K562 (cell line): ENCODE measurements at regions not wholly inside any gene's neighbourhood (a gene's known extent, or its start where the extent isn't known, plus 50 kb on each side); places are given as distances from the start of the nearest gene placed in this dataset.

Experiments used
- ATAC-seq: fragments of 200-7000 bp; cut with Tn5 transposase; 3 replicates; pipeline ENCODE4 v1.9.1; 2020; ENCODE audit warnings: moderate library complexity
- BruUV-seq: library from RNA; stranded (reverse); fragments of 400-500 nt; replicated peaks from 2 replicates; lab custom pipeline; 2021; lab: Mats Ljungman, UMichigan
- CTCF ChIA-PET: fragments of 300-600 bp; formaldehyde crosslinking; extraction: SDS; loops from one replicate; lab custom pipeline; 2021; ENCODE audit warnings: low intra/inter-chr PET ratio; lab: Yijun Ruan, JAX
- POLR2A ChIA-PET: fragments of 300-600, 350-650 bp; sonication (Branson Sonifier 250); formaldehyde crosslinking; extraction: SDS; loops from one replicate; lab custom pipeline; 2021; ENCODE audit warnings: antibody characterized with exemption, inconsistent platforms; lab: Yijun Ruan, JAX
- DNase-seq, 4 experiments: peaks; one replicate each; pipeline versions ENCODE4 v3.0.0 to v3.0.0-alpha.2; 2011 to 2018; ENCODE audit warnings: low spot score in 3 of 4, mixed read lengths in 3 of 4; ENCODE audit errors: extremely low read depth in 1 of 4
- FAIRE-seq: peaks from 2 replicates; lab custom pipeline; 2011; peaks lifted over from hg19 to GRCh38; lab: Jason Lieb, UNC
- H2AFZ ChIP-seq: 2 replicates; pipeline ENCODE4 v1.6.0; 2011; ENCODE audit warnings: low read depth, low read length, control low read depth, inconsistent platforms
- H3K27ac ChIP-seq: fragments of 200-600 bp; 3 replicates; pipeline ENCODE4 v1.8.0; 2011; ENCODE audit warnings: low read depth, mild to moderate bottlenecking, control low read depth, inconsistent platforms, low read length, moderate library complexity, mixed read lengths; ENCODE audit errors: extremely low read depth
- H3K27me3 ChIP-seq, 2 experiments: fragments of 300-600 bp in 1 of 2; 2 replicates in 1 of 2; 3 replicates in 1 of 2; pipeline versions ENCODE4 v1.6.0 to v1.8.0; 2011; ENCODE audit warnings: inconsistent platforms in 2 of 2, low read length in 2 of 2, mild to moderate bottlenecking in 1 of 2, mixed read lengths in 1 of 2, moderate library complexity in 1 of 2; ENCODE audit not compliant: control insufficient read depth in 2 of 2, insufficient read depth in 2 of 2
- H3K36me3 ChIP-seq: fragments of 300-600 bp; 3 replicates; pipeline ENCODE4 v1.8.0; 2011; ENCODE audit warnings: mild to moderate bottlenecking, low read length, inconsistent platforms; ENCODE audit not compliant: control insufficient read depth, insufficient read depth
- H3K4me1 ChIP-seq, 2 experiments: fragments of 200-600 bp in 1 of 2; replicated peaks in 1 of 2; 2 replicates in 1 of 2; 3 replicates in 1 of 2; pipeline versions ENCODE4 v1.5.1 to v1.8.0; 2011; ENCODE audit warnings: inconsistent platforms in 2 of 2, low read length in 2 of 2, mild to moderate bottlenecking in 1 of 2, mixed read lengths in 1 of 2, moderate library complexity in 1 of 2; ENCODE audit not compliant: control insufficient read depth in 2 of 2, insufficient read depth in 2 of 2
- H3K4me2 ChIP-seq: 2 replicates; pipeline ENCODE4 v1.6.1; 2011; ENCODE audit warnings: low read length, control low read depth, inconsistent platforms, mixed read lengths; ENCODE audit not compliant: insufficient read depth
- H3K4me3 ChIP-seq: fragments of 200-600 bp; sonication (generic), shearing (Covaris generic); 2 replicates; pipeline ENCODE4 v1.5.1; 2016; ENCODE audit warnings: control low read depth, inconsistent platforms
- H3K79me2 ChIP-seq: fragments of 200-600 bp; 3 replicates; pipeline ENCODE4 v1.8.0; 2011; ENCODE audit warnings: low read length, inconsistent platforms; ENCODE audit not compliant: control insufficient read depth, insufficient read depth
- H3K9ac ChIP-seq, 2 experiments: 2 replicates each; pipeline versions ENCODE4 v1.6.0 to v1.6.1; 2011; ENCODE audit warnings: low read depth in 2 of 2, low read length in 2 of 2, control low read depth in 1 of 2, inconsistent platforms in 1 of 2, mild to moderate bottlenecking in 1 of 2, mixed read lengths in 1 of 2; ENCODE audit not compliant: insufficient read depth in 1 of 2
- H3K9me1 ChIP-seq: one replicate; pipeline ENCODE4 v1.6.0; 2011; ENCODE audit warnings: inconsistent platforms, mild to moderate bottlenecking, low read length, moderate library complexity; ENCODE audit not compliant: control insufficient read depth, insufficient read depth
- H3K9me3 ChIP-seq: replicated peaks from 2 replicates; pipeline ENCODE4 v1.5.1; 2011; ENCODE audit warnings: low read depth, low read length, inconsistent platforms; ENCODE audit not compliant: control insufficient read depth, insufficient read depth
- H4K20me1 ChIP-seq: replicated peaks from 2 replicates; pipeline ENCODE4 v1.6.1; 2011; ENCODE audit warnings: low read length, inconsistent platforms, mixed read lengths; ENCODE audit not compliant: control insufficient read depth, insufficient read depth
- BRD9 ChIP-seq: fragments of 450-650 bp; IDR thresholded peaks from 2 replicates; pipeline ENCODE4 v1.6.1; 2018; ENCODE audit warnings: low read depth; ENCODE audit not compliant: partially characterized antibody
- ELF4 ChIP-seq: fragments of 450-650 bp; formaldehyde crosslinking; IDR thresholded peaks from 2 replicates; pipeline ENCODE4 v1.4.0; 2022; ENCODE audit warnings: missing genetic modification characterization
- HEY1 ChIP-seq: fragments of 250-450 bp; sonication (Bioruptor Pico); IDR thresholded peaks from 2 replicates; pipeline ENCODE4 v1.5.0; 2020; ENCODE audit warnings: mild to moderate bottlenecking, moderate library complexity, borderline replicate concordance
- HOXB6 ChIP-seq: fragments of 250-450 bp; sonication (Bioruptor Pico); IDR thresholded peaks from 2 replicates; pipeline ENCODE4 v1.5.1; 2022; ENCODE audit warnings: mild to moderate bottlenecking, borderline replicate concordance
- KLF10 ChIP-seq: fragments of 250-450 bp; sonication (Bioruptor Pico); IDR thresholded peaks from 2 replicates; pipeline ENCODE4 v1.6.1; 2021; ENCODE audit warnings: matching md5 sums
- KLF6 ChIP-seq: fragments of 250-450 bp; sonication (Bioruptor Pico); IDR thresholded peaks from 2 replicates; pipeline ENCODE4 v1.4.0; 2020; ENCODE audit warnings: mild to moderate bottlenecking, moderate library complexity, borderline replicate concordance
- NCOA1 ChIP-seq: fragments of 450-650 bp; IDR thresholded peaks from 2 replicates; pipeline ENCODE4 v1.6.1; 2016; ENCODE audit warnings: low read depth
- NUFIP1 ChIP-seq: fragments of 450-650 bp; IDR thresholded peaks from 2 replicates; pipeline ENCODE4 v1.6.1; 2018; ENCODE audit not compliant: partially characterized antibody
- PHB ChIP-seq: fragments of 250-450 bp; sonication (Bioruptor Pico); IDR thresholded peaks from 2 replicates; pipeline ENCODE4 v1.5.0; 2021
- POLR2G ChIP-seq: fragments of 200-400 bp; formaldehyde crosslinking; IDR thresholded peaks from 2 replicates; pipeline ENCODE4 v1.6.1; 2017; ENCODE audit warnings: low read depth, mild to moderate bottlenecking, antibody characterized with exemption, low read length, moderate library complexity
- PPARD ChIP-seq: fragments of 250-450 bp; sonication (Bioruptor Pico); IDR thresholded peaks from 2 replicates; pipeline ENCODE4 v1.8.0; 2022; ENCODE audit warnings: inconsistent platforms, mild to moderate bottlenecking, moderate library complexity
- RBBP5 ChIP-seq: fragments of 200-600 bp; sonication (generic); IDR thresholded peaks from 2 replicates; pipeline ENCODE4 v1.6.1; 2012; ENCODE audit warnings: borderline replicate concordance, mild to moderate bottlenecking, low read length, control low read depth, inconsistent platforms; ENCODE audit not compliant: insufficient read depth, poor library complexity, severe bottlenecking
- RFX5 ChIP-seq: IDR thresholded peaks from 2 replicates; pipeline ENCODE4 v1.6.1; 2011; ENCODE audit warnings: low read depth, mild to moderate bottlenecking, improper control_type of control experiment, low read length
- SAFB ChIP-seq: fragments of 200-400 bp; formaldehyde crosslinking; IDR thresholded peaks from 2 replicates; pipeline ENCODE4 v1.6.1; 2017; ENCODE audit warnings: low read depth, low read length, borderline replicate concordance
- SRF ChIP-seq, 2 experiments: fragments of 250-450, 450-650 bp in 1 of 2; sonication (Bioruptor Pico) in 1 of 2; sonication (generic) in 1 of 2; formaldehyde crosslinking; IDR thresholded peaks; 2 replicates each; pipeline versions ENCODE4 v1.5.0 to v1.5.1; 2020 to 2022; ENCODE audit warnings: mild to moderate bottlenecking in 1 of 2, missing genetic modification reagents in 1 of 2
- THRAP3 ChIP-seq: fragments of 450-650 bp; IDR thresholded peaks from 2 replicates; pipeline ENCODE4 v1.6.1; 2016; ENCODE audit warnings: mild to moderate bottlenecking, inconsistent platforms, borderline replicate concordance
- ZNF444 ChIP-seq: fragments of 250-450 bp; sonication (Bioruptor Pico); IDR thresholded peaks from 2 replicates; pipeline ENCODE4 v1.4.0; 2020; ENCODE audit warnings: mild to moderate bottlenecking, moderate library complexity
- ZNF445 ChIP-seq: fragments of 250-450 bp; sonication (Bioruptor Pico); IDR thresholded peaks from 2 replicates; pipeline ENCODE4 v1.4.0; 2020; ENCODE audit warnings: low read depth, mild to moderate bottlenecking, moderate library complexity
- ZNF644 ChIP-seq: fragments of 200-800 bp; sonication (Bioruptor generic); IDR thresholded peaks from 2 replicates; pipeline ENCODE4 v1.6.1; 2016; ENCODE audit warnings: low read depth, missing genetic modification characterization, missing compliant biosample characterization
- WGBS: fragments of 100-300 bp; shearing (Covaris generic); methylation state at CpG from one replicate; pipeline ENCODE4 v1.1.6; 2016; ENCODE audit warnings: low coverage, mixed read lengths; ENCODE audit not compliant: insufficient coverage; ENCODE audit errors: missing lambda C conversion rate; 5-methylcytosine and 5-hydroxymethylcytosine counted together
- in situ Hi-C: fragments of 300-500 bp; cut with MboI; formaldehyde crosslinking; loops from 4 replicates; pipeline ENCODE4 v1.15.0; 2018; ENCODE audit warnings: inconsistent platforms, mixed read lengths
- intact Hi-C: fragments of 100-400 bp; cut with micrococcal nuclease; formaldehyde crosslinking; loops from 2 replicates; pipeline ENCODE4 v1.14.2; 2022
- TF ChIP-seq, protein P1 (sequence below): fragments of 450-650 bp; IDR thresholded peaks from 2 replicates; pipeline ENCODE4 v1.6.1; 2016; ENCODE audit warnings: low read depth, mild to moderate bottlenecking, moderate library complexity
- TF ChIP-seq, protein P2 (sequence below), 2 experiments: fragments of 450-650 bp; IDR thresholded peaks; 2 replicates each; pipeline ENCODE4 v1.6.1; 2016
- TF ChIP-seq, protein P3 (sequence below): fragments of 450-650 bp; formaldehyde crosslinking; IDR thresholded peaks from 2 replicates; pipeline ENCODE4 v1.4.0; 2022; ENCODE audit warnings: mild to moderate bottlenecking, moderate library complexity

DNA sequence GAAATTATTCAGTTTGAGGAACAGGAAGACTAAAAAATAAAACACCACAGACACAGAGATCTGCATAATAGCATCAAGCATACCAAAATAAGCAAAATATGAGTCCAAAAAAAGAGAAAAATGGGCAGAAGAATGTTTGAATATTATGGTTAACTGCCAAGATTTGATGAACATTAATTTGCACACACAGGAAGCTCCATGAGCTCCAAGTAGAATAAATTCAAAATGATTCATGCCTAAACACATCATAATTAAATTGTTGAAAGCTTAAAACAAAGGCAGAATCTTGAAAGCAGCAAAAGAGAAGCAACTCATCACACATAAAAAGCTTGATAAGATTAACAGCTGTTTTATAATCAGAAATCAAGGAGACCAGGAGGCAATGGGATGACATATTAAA, 156.6 kb upstream of the ARSJ start (continued):
- TF ChIP-seq ZNF445 (no peak), RFX5 (no peak), POLR2G (no peak), SRF (CRISPR knock-in tag; IDR thresholded peaks at IDR 0.05) (no peak)
- TF ChIP-seq, all 486 proteins: peak for 0

DNA sequence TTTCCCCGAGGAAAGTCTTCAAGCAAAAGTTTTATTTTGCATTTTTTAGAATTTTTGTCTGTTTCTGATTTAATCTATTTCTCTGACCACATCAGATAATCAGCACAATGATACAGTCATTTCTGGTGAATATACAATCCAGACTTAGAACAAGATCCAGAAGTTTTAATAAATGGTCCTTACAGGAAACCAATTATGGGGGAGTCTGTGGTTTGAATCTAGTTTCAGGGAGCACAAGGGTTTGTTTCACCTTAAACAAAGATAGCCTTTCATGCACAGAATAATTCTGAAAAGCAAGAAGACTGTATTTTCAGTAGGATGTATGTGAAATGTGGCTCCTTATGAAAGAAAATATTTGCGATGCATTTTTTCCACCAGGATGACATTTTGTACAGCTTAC, 158.5 kb upstream of the ARSJ start:
- Histone ChIP-seq H3K36me3 (no peaks in the 10 kb centered on the region), H3K27me3 (no peaks in the 10 kb centered on the region), H3K9me3 (peaks cover 3% of the 10 kb centered on the region; the same call in 1 of the 2 replicates), H2AFZ (no peak overlapping the region), H3K9me1 (no peaks in the 10 kb centered on the region), H3K4me3 (no peak overlapping the region), H4K20me1 (no peaks in the 10 kb centered on the region), H3K9ac (no peak overlapping the region), H3K4me1 (no peaks in the 10 kb centered on the region), H3K79me2 (no peaks in the 10 kb centered on the region), H3K4me2 (no peak overlapping the region), H3K27ac (no peak overlapping the region)
- BruUV-seq, result no TSS peak
- ChIA-PET POLR2A (no interaction called here), CTCF (no interaction called here)
- ATAC-seq, result no peak
- TF ChIP-seq KLF10 (CRISPR knock-in tag) (no peak), PHB (CRISPR knock-in tag) (no peak), NUFIP1 (no peak), ZNF444 (CRISPR knock-in tag) (no peak), SAFB (no peak), HEY1 (CRISPR knock-in tag) (no peak), THRAP3 (no peak), ELF4 (CRISPR knock-in tag) (no peak), HOXB6 (no peak), BRD9 (no peak), NCOA1 (no peak), RBBP5 (no peak), ZNF644 (no peak), PPARD (CRISPR knock-in tag) (no peak), KLF6 (CRISPR knock-in tag) (no peak)
- TF ChIP-seq, protein P1, sequence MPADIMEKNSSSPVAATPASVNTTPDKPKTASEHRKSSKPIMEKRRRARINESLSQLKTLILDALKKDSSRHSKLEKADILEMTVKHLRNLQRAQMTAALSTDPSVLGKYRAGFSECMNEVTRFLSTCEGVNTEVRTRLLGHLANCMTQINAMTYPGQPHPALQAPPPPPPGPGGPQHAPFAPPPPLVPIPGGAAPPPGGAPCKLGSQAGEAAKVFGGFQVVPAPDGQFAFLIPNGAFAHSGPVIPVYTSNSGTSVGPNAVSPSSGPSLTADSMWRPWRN, result no peak
- TF ChIP-seq, protein P2, sequence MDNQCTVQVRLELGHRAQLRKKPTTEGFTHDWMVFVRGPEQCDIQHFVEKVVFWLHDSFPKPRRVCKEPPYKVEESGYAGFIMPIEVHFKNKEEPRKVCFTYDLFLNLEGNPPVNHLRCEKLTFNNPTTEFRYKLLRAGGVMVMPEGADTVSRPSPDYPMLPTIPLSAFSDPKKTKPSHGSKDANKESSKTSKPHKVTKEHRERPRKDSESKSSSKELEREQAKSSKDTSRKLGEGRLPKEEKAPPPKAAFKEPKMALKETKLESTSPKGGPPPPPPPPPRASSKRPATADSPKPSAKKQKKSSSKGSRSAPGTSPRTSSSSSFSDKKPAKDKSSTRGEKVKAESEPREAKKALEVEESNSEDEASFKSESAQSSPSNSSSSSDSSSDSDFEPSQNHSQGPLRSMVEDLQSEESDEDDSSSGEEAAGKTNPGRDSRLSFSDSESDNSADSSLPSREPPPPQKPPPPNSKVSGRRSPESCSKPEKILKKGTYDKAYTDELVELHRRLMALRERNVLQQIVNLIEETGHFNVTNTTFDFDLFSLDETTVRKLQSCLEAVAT (IDR thresholded peaks at IDR 0.05), result no peak
- TF ChIP-seq, protein P3, sequence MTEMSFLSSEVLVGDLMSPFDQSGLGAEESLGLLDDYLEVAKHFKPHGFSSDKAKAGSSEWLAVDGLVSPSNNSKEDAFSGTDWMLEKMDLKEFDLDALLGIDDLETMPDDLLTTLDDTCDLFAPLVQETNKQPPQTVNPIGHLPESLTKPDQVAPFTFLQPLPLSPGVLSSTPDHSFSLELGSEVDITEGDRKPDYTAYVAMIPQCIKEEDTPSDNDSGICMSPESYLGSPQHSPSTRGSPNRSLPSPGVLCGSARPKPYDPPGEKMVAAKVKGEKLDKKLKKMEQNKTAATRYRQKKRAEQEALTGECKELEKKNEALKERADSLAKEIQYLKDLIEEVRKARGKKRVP, result no peak
- no peak for DNase-seq
- FAIRE-seq, result no peak
- 0% methylated on average over 2 of the region's 2 CpGs for WGBS
- in situ Hi-C loops, result no loop called here
- intact Hi-C loops, result no loop called here
